ENCODE measurements at regions not wholly inside any gene's neighbourhood (a gene's known extent, or its start where the extent isn't known, plus 50 kb on each side); places are given as distances from the start of the nearest gene placed in this dataset.
"Not testable (repeated sequence)": the region's sequence is repeated elsewhere in the genome, so short reads cannot be mapped to it uniquely, and the experiment has no call there.

DNA sequence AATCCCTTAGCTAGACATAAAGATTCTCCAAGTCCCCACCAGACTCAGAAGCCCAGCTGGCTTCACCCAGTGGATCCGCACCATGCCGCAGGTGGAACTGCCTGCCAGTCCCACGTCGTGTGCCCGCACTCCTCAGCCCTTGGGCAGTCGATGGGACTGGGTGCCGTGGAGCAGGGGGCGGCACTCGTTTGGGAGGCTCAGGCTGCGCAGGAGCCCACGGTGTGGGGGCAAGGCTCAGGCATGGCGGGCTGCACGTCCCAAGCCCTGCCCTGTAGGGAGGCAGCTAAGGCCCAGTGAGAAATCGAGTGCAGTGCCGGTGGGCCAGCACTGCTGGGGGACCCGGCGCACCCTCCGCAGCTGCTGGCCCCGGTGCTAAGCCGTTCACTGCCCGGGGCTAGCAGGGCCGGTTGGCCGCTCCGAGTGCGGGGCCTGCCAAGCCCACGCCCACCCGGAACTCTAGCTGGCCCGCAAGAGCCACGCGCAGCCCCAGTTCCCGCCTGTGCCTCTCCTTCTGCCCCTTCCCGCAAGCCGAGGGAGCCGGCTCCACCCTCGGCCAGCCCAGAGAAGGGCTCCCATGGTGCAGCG, 95.9 kb upstream of the DTNBP1 start:
- DNase-seq: no peak

DNA sequence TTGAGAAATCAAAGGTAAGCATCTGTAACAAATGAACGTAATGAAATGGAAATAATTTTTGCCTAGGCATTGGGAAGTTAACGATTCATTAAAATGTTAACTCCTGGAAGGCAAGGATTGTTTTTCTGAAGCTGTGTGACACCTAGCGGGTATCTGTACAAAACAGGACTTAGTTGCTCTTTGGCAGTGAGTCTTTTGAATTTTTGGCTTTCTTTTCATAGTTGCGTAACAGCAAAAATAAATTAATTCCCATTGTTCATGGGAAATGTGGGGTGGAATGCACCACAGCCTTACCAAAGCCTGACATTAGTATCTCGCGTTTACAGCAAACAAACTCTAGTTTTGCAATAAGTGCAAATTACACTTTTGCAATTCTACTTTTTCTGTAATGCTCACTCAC, 92.7 kb upstream of the DTNBP1 start:
- no peak for DNase-seq

DNA sequence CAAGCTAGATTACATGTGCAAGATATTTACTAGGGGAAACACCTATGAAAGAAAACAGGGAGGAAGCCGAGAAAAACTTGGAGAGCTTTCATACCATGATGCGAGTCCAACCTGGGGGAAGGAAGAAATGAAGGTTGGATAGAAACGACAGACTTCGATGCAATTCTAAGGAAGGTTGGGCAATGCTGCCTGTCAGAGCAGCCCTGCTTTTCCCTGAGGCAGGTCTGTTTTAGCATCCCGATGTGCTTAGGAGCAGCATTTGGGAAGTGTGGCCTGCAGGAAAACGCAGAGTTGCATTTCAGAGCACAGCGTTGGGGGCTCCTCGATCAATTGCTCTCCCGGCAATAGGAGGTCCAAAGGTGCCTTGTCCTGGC, 91.9 kb upstream of the DTNBP1 start:
- no peak for DNase-seq

DNA sequence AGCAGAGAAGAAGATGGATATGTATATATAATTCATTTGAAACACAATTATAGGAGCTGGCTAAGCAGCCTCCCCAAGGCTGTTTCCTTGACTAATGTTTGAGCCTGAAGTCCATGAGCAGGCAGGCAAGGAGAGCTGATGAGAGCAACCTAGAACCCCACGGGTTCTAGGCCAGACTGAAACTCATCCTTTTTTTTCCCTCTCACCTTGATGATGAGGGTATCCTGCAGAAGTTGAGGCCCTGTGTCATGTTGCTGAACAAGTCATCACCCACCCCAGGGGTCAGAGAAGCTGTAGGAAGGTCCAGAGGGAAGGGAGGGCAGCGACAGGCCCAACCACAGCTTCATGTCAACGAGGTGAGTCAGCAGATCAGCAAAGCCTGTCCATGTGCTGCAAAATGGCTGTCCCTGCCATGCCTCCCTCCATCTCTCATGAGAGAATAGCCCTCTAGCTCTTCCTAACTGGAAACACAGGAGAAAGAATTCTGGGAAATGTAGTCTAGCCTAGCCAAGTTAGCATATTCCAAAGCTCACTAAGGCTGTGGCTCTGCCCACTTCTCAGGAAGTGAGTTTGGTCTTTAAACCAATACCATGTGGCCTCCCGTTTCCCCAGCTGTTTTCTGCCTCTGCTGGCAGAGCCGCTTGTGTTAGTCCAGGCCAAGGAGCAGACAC, 91.3 kb upstream of the DTNBP1 start:
- no peak for DNase-seq

DNA sequence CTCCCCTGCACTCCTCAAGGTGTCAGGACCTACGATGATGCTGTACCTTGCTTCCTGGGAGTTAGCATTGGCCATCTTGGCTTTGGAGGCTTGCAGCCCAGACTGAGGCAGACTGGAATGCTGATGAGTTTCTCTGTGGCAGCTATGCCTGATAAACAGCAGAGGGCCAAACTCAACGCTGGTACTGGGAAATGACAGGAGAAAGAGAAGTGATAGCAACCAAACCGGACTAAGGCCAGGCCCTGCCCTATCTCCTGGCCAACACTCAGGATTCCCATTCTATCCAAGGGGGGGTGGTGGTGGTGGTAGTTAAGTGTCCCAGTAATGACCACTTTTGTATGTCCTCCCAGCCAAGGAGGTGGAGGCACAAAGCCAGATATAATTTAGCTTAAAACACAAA, 90.0 kb upstream of the DTNBP1 start:
- no peak for DNase-seq

DNA sequence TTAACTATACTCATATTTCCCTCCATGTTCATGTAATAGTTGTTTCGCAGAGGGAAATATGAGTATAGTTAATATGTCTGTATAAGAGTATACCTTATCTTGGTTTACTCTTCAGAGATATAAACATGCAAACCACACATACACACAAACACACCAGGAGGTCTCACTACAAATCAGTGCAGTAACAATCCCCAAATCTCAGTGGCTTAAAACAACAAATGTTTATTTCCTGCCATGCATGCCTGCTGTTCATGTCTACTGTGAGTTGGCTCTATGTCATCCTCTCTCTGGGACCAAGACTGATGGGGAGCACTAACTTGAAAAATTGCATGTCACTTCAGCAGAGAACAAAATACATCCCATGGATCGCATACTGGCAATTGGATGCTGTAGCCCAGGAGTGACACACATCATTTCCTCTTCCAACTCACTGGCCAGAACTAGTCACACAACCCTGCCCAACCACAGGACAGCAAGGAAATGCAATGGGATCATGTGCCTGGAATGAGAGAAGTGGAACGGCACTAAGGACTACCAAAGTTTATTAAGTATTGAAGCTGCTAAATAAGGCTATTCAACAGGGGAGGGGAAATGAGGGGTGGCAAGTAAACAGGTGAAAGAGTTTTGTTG, 89.0 kb upstream of the DTNBP1 start:
- DNase-seq: no peak

DNA sequence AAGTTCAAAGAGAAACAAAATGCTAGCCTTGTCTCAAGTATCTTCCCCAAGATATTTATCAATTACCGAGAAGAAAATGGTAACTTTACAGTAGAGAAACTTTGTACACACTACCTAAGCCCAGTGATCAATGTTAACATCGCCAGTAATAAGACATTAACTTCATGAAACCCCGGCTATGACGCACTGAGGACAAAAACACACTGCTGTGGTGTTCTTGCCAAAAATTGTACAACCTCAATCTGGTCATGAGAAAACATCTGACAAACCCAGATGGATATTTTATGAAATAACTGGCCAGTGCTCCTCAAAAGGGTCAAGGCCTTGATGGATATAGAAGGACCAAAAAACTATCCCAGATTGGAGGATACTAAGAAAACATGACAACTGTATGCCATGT, 85.5 kb upstream of the DTNBP1 start:
- no peak for DNase-seq

DNA sequence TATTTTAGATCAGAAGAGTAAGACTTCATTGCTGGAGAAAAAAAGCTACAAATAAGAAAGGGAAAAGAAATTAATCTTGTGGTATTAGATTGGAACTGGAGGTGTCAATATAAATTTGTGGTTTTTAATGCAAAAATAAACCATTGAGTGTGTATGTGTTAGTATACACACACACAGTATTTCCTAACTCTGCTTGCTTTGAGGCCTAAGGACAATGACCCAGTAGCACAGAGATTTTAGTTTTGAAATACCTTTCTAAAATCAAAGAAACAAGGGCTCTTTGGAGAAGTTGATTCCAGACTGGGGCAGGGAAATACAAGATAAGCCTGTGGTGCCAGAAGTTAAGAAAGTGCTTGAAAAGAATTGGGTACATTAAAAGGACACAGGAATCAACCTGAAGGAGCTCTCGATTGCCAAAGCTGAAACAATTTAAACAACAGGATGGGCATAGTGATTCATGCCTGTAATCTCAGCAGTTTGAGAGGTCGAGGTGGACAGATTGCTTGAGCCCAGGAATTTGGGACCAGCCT, 84.6 kb upstream of the DTNBP1 start:
- DNase-seq: no peak

DNA sequence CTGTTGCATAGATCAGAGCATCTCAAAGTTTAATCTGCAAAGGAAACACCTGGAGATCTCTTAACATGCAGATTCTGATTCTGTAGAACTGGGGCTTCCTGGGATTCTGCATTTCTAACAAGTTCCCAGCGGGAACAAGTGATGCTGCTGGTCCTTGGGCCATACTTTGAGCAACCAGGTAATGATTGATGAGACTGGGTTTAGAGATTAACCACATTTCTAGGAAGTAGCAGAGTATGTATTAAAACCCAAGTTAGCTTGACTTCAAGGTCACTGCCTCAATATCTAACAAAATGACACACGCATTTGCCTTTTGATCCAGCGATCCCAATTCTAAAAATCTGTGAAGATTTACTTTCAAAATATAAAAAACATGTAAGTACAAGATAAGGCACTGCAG, 83.0 kb upstream of the DTNBP1 start:
- DNase-seq: no peak

DNA sequence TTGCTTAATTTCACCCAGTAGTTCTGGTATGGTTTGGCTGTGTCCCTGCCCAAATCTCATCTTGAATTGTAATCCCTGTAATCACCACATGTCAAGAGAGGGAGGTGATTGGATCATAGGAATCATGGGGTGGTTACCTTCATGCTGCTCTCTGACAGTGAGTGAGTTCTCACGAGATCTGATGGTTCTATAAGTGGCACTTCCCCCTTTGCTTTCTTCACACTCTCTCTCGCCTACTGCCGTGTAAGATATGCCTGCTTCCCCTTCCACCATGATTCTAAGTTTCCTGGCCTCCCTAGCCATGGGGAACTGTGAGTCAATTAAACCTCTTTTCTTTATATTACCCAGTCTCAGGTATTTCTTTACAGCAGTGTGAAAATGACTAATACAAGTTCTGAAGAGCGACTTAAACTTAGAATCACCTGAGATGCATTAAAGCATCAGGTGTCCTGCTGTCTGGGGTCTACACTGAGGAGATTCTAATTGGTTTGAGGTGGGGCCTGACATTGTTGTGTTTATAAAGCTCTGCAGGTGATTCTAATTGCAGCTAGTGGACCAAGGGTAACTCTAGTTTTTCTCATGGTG, 82.1 kb upstream of the DTNBP1 start:
- DNase-seq: no peak

DNA sequence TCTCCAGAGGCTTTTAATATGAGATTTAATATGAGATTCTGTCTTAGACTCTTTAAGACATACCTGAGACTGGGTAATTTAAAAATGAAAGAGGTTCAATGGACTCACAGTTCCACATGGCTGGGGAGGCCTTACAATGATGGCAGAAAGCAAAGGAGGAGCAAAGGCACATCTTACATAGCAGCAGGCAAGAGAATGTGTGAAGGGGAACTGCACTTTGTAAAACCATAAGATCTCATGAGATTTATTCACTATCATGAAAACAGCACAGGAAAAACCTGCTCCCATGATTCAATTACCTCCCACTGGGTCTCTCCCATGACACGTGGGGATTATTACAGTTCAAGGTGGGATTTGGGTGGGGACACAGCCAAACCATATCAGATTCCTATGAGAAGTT, 79.2 kb upstream of the DTNBP1 start:
- not testable (repeated sequence) for DNase-seq

DNA sequence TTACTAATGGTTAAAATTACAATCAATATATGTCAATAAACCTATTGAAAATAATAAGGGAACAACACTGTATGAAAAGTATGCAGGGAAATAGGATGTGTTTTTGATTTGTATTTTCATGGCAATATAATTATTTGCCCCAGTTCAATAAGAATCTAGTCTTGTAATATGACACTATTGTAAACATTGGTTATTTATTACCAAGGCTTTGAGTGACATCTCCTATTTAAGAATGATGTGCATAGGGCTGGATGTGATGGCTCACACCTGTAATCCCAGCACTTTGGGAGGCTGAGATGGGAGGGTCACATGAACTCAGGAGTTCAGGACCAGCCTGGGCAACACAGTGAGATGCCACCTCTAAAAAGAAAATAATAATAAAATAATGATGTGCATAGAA, 78.6 kb upstream of the DTNBP1 start:
- no peak for DNase-seq

DNA sequence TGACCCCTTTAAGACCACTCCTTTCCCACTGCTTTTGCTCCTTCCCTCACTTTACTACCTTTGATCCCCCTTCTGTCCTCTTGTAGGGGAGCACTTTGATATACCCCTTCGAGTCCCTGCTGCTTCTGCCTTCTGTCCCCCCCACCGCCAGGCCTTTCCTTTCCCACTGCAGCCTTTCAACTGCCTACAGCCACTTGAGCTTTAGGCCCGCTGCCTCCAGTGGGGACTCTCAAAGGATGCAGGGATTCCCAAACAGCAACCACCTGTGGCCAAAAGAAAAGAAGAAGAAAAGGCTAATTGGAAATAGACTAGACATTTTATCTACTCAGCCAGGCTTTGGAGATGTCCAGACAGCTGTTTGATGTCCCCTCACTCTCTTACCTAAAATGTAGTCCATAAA, 77.0 kb upstream of the DTNBP1 start:
- DNase-seq: no peak

DNA sequence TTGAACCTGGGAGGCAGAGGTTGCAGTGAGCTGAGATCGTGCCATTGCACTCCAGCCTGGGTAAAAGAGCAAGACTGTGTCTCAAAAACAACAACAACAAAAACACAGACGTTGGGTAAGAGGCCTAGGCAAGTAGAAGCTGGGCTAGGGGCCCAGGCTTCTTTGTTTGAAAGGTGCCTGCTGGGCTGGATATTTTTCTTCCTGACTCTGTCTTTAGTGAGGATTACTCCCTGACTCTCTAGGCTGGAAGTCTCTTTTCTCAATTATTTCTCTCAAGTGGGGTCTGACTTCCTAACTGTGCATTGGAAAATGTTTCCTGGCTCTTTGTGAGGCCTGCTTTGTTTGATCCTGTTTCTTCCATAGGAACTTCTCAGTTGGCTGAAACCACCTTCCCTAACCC, 76.5 kb upstream of the DTNBP1 start:
- DNase-seq: no peak

DNA sequence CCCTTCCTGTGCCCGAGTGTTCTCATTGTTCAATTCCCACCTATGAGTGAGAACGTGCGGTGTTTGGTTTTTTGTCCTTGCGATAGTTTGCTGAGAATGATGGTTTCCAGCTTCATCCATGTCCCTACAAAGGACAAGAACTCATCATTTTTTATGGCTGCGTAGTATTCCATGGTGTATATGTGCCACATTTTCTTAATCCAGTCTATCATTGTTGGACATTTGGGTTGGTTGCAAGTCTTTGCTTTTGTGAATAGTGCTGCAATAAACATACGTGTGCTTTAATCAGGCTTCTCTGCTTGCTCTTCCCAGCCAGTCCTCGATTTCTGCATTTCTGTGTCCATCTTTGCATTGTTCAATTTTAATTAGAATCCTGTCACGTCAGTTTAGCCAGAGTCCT, 75.4 kb upstream of the DTNBP1 start:
- not testable (repeated sequence) for DNase-seq

DNA sequence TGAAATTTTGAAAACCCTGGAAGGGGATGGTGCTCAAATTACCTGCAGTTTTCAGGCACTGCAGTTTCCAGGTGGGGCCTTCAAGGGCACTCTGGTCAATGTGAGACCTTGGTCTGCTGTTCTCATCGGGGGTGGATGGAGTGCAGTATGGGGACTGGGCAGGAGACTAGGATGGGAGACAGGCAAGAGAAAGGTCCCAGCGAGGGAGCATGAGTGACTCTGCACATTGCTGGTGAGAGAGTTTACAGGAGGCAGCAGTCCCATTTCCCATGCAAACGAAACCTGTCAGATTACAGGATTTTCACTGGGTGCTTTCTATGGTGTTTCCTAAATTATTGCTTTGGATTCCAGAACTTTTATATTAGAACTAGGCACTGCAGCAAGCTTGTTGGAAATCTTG, 73.5 kb upstream of the DTNBP1 start:
- no peak for DNase-seq

DNA sequence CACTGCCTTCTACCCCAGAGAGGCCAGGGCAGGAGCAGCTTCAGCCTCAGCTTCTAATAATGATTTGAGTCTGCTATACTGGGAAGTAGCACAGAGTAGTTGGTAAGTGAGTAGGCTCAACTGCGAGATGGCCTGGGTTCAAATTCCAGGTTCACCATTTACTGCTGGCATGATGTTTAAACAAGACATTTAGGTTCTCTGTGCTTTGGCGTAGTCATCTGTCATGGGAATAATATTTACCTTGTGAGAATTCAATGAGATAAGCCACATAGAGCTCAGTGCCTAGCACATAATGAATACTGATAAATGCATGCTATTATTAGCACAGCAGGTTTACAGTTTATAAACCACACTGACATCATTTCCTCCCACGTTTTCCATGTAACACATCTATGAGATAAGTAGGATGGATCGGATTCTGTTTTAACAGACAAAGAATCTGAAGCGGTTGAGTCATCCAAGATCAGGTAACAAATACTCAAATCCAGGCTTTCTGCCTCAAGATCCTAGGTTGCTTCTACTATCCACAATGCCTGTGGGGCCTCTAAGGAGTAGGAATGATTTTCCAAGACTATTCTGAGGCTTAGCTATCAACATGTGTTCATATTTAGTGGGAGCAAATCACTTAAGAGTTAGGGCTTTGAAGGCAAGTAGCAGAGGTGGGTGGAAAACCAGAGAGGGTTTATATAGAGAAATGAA, 72.9 kb upstream of the DTNBP1 start:
- DNase-seq: no peak

DNA sequence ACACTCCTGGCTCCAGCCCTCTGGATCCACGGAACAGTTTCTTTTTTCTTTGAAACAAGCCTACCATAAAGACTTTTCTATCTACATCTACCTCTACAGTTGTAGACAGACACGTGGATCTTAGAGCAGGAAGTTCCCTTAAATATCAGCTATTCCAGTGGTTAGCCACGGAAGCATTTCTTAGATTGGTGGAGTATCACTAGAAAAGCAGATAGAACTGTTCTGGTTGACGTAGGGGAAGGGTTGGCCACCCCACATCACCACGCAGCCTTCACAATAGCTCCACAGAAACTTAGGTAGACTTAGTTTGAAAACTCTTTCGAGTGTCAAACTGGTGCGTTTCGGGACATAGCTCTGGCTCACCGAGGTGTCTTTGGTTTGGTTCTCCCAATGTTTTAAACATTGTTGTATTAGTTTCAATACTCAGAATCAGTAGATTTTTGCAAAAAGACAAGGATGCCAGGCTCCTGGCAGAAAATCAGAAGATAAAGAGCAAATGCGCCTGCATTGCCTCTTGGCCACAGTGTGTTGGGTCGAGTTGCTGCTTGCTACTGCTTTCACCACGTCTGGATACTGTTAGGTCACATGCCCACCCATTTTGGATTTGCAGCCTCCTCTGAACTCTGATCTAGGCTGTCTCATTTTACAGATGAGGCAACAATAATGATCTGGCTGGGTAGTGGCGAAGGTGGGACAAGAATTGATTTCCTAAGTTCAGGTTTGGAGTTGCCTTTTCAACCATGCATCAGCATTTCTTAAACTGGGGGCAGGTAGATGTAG, 71.5 kb upstream of the DTNBP1 start:
- DNase-seq: no peak

DNA sequence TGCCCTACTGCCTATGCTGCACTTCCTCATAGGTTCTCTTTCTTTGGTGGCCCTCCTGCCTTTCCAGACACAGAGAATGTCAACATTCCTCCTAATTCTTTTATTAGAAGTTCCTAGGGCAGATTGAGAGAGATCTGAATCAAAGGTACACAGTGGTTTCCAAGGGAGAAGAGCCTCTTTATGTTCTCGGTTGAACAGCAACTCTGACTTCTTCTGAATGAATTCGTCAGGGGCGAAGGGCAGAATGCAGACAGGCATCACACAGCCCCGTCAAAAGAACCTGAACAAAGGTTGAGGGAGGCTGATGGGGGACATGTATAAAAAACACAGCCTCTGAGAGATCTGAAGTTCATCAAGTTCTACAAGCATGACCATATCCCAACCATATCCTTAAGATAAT, 68.1 kb upstream of the DTNBP1 start:
- DNase-seq: no peak

DNA sequence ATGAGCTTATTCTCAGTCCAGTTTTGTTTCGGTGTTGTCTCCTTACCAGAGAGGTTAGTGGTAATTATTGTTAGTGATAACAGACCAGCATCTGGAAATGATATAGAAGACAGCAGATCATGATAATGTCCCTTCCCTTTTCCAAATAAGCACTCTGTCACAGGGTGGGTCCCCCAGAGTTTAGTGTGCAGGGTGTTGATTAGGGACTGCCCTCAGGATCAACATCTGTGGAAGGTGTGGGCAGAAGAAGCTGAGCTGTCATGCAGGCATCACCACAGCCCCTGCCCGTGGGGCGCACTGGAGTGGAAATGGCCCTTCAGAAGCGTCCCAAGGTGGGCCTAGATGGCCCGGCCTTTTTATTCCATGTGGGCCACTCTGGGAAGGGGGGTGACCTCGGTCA, 67.6 kb upstream of the DTNBP1 start:
- no peak for DNase-seq

DNA sequence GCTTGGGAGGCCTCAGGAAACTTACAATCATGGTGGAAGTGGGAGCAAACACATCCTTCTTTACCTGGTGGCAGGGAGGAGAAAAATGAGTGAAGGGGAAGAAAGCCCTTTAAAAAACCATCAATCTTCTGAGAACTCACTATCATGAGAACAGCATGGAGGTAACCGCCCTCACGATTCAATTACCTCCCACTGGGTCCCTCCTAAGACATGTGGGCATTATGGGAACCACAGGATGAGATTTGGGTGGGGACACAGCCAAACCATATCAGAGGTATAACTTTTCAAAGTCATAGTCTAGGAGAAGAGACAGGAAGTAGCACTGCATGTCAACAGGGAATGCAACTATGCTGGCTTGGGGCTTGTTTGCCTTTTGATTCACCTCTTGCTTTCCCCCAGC, 59.9 kb upstream of the DTNBP1 start:
- DNase-seq: no peak

DNA sequence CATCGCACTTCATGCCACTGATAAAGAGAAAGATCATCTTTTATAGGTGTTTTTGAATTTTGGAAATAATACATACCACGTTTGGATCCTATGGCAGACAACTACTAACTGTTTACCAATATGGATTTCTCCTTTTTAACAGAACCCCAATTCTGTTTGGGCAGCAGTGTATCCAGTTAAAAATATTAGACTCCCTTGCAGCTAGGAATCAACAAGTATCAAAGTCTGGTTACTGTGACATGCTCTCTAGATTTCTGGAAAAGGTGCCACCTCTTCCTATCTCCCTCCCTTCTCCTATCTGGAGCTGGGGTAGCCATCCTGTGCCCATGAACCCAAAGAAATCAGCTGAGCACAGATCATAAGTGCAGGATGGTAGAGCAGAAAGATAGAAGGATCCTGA, 54.1 kb upstream of the DTNBP1 start:
- DNase-seq: no peak

DNA sequence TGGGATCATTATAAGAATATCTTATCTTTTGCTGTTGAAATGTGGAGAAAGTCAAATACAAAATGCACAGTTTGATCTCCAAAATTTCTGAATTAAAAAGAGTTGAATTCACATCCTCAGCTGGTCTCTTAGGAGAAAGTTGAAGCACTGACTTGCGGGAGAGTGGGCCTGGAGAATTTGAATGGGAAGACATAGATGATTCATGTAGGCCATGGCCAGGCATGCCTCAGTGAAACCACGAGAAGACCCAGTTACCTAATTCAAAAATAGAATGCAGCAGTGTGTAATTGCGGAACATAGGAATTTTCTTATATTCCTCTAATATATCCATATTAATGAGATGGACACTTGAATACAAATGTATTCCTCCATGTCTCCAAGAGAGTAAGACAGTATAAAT, 53.0 kb upstream of the DTNBP1 start:
- DNase-seq: no peak
